AG04450 (cell line): ENCODE measurements at regions not wholly inside any gene's neighbourhood (a gene's known extent, or its start where the extent isn't known, plus 50 kb on each side); places are given as distances from the start of the nearest gene placed in this dataset.

Experiments used
- CTCF ChIA-PET: fragments of 300-600, 350-600 bp; formaldehyde crosslinking; extraction: SDS; loops from one replicate; lab custom pipeline; 2022; ENCODE audit warnings: antibody characterized with exemption, inconsistent platforms; lab: Charles Lee
- POLR2A ChIA-PET: fragments of 350-600 bp; formaldehyde crosslinking; extraction: SDS; loops from one replicate; lab custom pipeline; 2021; ENCODE audit warnings: antibody characterized with exemption, inconsistent platforms; lab: Yijun Ruan, JAX
- DNase-seq: peaks from one replicate; pipeline ENCODE4 v3.0.0-alpha.2; 2011; ENCODE audit warnings: low read depth, low spot score
- H3K27ac ChIP-seq: one replicate; pipeline ENCODE4 v1.5.1; 2012; ENCODE audit warnings: low read depth, low read length, control low read depth
- H3K27me3 ChIP-seq: one replicate; pipeline ENCODE4 v1.6.0; 2012; ENCODE audit warnings: low read length; ENCODE audit not compliant: control insufficient read depth, insufficient read depth
- H3K4me3 ChIP-seq: 2 replicates; pipeline ENCODE4 v1.5.1; 2011; ENCODE audit warnings: mild to moderate bottlenecking, low read depth, low read length, control low read depth
- H3K9me3 ChIP-seq: 2 replicates; pipeline ENCODE4 v1.5.1; 2012; ENCODE audit warnings: low read length; ENCODE audit not compliant: control insufficient read depth, insufficient read depth
- TF ChIP-seq, protein P1 (sequence below): IDR thresholded peaks from 2 replicates; pipeline ENCODE4 v1.5.1; 2011; ENCODE audit warnings: low read depth, low read length, control low read depth, inconsistent platforms

DNA sequence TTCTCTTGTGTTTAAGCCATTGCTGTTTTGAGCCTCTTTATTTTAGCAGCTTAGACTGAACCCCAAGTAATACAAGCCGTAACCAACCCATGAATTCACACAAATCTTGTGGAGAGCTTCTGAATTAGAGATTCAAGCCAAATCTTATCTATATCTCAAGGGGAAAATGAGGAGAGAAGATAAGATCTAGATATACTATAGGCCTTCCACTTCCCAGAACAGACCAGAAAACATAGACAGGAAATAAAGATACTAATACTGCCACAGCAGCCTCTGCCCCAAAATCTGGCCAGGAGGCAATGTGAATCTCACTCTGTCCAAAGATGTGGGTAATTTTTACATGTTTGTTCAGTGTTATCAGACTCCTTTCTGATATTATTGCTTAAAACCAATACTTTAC lies 307.2 kb downstream of the PTEN start:
- H3K4me3 ChIP-seq = no peak overlapping the region
- no peaks in the 10 kb centered on the region; the same call in 1 of the 2 replicates for H3K9me3 ChIP-seq
- no peak for DNase-seq
- ChIA-PET POLR2A (no interaction called here), CTCF (no interaction called here)
- TF ChIP-seq, protein P1, sequence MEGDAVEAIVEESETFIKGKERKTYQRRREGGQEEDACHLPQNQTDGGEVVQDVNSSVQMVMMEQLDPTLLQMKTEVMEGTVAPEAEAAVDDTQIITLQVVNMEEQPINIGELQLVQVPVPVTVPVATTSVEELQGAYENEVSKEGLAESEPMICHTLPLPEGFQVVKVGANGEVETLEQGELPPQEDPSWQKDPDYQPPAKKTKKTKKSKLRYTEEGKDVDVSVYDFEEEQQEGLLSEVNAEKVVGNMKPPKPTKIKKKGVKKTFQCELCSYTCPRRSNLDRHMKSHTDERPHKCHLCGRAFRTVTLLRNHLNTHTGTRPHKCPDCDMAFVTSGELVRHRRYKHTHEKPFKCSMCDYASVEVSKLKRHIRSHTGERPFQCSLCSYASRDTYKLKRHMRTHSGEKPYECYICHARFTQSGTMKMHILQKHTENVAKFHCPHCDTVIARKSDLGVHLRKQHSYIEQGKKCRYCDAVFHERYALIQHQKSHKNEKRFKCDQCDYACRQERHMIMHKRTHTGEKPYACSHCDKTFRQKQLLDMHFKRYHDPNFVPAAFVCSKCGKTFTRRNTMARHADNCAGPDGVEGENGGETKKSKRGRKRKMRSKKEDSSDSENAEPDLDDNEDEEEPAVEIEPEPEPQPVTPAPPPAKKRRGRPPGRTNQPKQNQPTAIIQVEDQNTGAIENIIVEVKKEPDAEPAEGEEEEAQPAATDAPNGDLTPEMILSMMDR = no peak
- no peaks in the 10 kb centered on the region for H3K27me3 ChIP-seq
- H3K27ac ChIP-seq = no peak overlapping the region

DNA sequence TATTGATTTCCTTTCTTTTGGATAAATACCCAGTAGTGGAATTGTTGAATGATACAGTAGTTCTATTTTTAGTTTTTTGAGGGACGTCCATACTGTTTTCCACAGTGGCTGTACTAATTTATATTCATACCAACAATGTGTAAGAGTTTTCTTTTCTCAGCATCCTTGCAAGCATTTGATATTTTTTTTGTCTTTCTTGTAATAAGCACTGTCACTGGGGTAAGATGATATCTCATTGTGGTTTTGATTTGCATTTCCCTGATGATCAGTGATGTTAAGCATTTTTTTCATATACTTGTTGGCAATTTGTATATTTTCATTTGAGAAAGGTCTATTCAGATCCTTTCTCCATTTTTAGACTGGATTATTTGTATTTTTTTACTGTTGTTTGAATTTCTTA lies 308.7 kb downstream of the PTEN start:
- no peak overlapping the region for H3K27ac ChIP-seq
- no peaks in the 10 kb centered on the region for H3K27me3 ChIP-seq
- ChIA-PET CTCF (no interaction called here), POLR2A (no interaction called here)
- no peak for DNase-seq
- TF ChIP-seq, protein P1 = no peak
- no peak overlapping the region for H3K4me3 ChIP-seq
- no peaks in the 10 kb centered on the region; the same call in 1 of the 2 replicates for H3K9me3 ChIP-seq

DNA sequence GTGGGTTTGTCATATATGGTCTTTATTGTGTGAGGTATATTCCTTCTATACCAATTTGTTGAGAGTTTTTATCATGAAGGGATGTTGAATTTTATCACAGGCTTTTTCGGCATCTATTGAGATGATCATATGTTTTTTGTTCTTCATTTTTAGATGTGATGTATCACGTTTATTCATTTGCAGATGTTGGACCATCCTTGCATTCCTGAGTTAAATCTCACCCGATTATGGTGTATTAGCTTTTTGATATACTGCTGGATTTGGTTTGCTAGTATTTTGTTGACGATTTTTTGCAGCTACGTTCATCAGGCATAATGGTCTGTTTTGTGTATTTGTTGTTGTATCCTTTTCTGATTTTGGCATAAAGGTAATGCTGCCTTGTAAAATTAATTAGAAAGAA lies 311.0 kb downstream of the PTEN start:
- TF ChIP-seq, protein P1 = no peak
- CTCF ChIA-PET = no interaction called here

DNA sequence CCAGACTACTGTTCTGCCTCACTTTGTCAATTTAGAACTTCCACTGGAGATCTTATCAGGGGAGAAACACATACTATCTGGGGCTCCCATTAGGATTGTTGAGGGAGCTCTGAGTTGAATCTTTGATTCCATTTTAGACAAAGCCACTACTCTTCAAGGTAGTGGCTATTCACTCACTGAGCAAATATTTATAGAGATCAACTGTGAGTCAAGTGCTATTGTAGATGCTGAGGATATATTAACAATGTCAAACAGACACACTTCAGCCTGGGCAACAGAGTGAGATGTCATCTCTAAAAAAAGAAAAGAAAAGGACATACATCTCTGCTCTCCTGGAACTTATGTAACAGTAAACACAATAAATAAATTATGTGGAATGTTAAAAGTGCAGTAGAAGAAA lies 315.3 kb downstream of the PTEN start:
- TF ChIP-seq, protein P1 = no peak
- H3K4me3 ChIP-seq = no peak overlapping the region
- POLR2A ChIA-PET = no interaction called here
- H3K9me3 ChIP-seq = no peaks in the 10 kb centered on the region
- no peaks in the 10 kb centered on the region for H3K27me3 ChIP-seq
- no peak overlapping the region for H3K27ac ChIP-seq
- CTCF ChIA-PET = no interaction called here
- no peak for DNase-seq

More for the DNA sequence above, 311.0 kb downstream of the PTEN start:
- H3K4me3 ChIP-seq = no peak overlapping the region
- no peaks in the 10 kb centered on the region for H3K27me3 ChIP-seq
- no peak for DNase-seq
- POLR2A ChIA-PET = no interaction called here
- H3K27ac ChIP-seq = no peak overlapping the region
- no peaks in the 10 kb centered on the region; the same call in 1 of the 2 replicates for H3K9me3 ChIP-seq

DNA sequence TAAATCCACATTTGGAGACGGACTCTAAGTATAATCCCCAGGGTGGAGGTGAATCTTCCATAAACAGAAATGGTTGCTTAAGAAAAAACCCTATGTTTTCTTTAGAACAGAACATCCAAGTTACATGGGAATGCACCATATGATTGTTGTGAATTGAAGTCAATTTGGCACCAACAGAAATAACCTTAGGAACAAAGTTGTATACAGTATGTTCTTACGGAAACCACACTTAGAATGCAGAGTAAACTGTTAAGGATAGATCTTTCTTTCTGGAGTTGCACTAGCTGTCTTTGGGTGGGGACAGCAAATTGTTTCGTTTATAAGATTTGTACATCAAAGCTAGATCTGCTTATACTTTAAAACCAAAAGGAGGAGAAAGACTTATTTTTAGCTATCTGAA lies 316.4 kb downstream of the PTEN start:
- no peaks in the 10 kb centered on the region for H3K27me3 ChIP-seq
- H3K9me3 ChIP-seq = no peaks in the 10 kb centered on the region
- no peak for DNase-seq
- H3K27ac ChIP-seq = no peak overlapping the region
- TF ChIP-seq, protein P1 = no peak
- POLR2A ChIA-PET = no interaction called here
- no peak overlapping the region for H3K4me3 ChIP-seq
- CTCF ChIA-PET = interaction anchor here (0.7 kb wide), 1 partner anchor 249 kb away, joined by 3 read pairs; no protein-coding TSS in a partner anchor
